ENCODE measurements at regions not wholly inside any gene's neighbourhood (a gene's known extent, or its start where the extent isn't known, plus 50 kb on each side); places are given as distances from the start of the nearest gene placed in this dataset.

DNA sequence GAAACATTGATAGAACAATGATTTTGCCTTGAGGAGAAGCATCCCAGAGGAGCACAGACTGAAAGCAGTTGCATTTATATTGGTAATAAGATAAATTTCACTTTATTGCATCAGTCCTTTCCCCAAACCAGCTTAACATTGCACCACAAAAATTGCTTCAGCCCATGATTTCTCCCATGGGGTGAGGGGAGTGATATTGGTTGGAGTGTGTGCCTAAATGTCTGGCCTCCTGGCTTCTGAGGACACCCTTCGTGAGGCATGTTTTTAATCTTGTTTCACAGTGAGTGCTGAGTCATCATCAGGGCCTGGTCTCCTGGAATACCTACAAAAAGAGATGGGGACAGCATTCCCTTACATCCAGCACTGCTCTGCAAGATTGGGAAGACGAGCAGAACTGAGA, 487.9 kb downstream of the C4orf33 start:
- no peaks in the 10 kb centered on the region for H3K9me1 ChIP-seq (ENCODE audit: control insufficient read depth, extremely low read depth, insufficient read depth, low read length)
- H4K20me1 ChIP-seq (ENCODE audit: control insufficient read depth, extremely low read depth, insufficient read depth, low read length): no peaks in the 10 kb centered on the region
- dilution Hi-C loops (cut with MboI; ENCODE audit: extremely low pct_ligation_motif_present, low sequenced_read_pairs): no loop called here
- H3K4me2 ChIP-seq (ENCODE audit: control insufficient read depth, extremely low read depth, insufficient read depth, low read depth, low read length): no peak overlapping the region
- FAIRE-seq: no peak
- no peaks in the 10 kb centered on the region for H3K36me3 ChIP-seq (ENCODE audit: control insufficient read depth in 2 of 2, extremely low read depth in 1 of 2, insufficient read depth in 2 of 2, low read length in 2 of 2)
- H3K9me3 ChIP-seq (ENCODE audit: control insufficient read depth, low read depth, low read length): no peaks in the 10 kb centered on the region
- TF ChIP-seq, protein P1, sequence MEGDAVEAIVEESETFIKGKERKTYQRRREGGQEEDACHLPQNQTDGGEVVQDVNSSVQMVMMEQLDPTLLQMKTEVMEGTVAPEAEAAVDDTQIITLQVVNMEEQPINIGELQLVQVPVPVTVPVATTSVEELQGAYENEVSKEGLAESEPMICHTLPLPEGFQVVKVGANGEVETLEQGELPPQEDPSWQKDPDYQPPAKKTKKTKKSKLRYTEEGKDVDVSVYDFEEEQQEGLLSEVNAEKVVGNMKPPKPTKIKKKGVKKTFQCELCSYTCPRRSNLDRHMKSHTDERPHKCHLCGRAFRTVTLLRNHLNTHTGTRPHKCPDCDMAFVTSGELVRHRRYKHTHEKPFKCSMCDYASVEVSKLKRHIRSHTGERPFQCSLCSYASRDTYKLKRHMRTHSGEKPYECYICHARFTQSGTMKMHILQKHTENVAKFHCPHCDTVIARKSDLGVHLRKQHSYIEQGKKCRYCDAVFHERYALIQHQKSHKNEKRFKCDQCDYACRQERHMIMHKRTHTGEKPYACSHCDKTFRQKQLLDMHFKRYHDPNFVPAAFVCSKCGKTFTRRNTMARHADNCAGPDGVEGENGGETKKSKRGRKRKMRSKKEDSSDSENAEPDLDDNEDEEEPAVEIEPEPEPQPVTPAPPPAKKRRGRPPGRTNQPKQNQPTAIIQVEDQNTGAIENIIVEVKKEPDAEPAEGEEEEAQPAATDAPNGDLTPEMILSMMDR (optimal IDR thresholded peaks at IDR 0.05 in 1 of 3, IDR thresholded peaks at IDR 0.05 in 1 of 3, conservative IDR thresholded peaks at IDR 0.05 in 1 of 3; ENCODE audit: extremely low read depth in 1 of 3, insufficient read depth in 2 of 3, low read length in 3 of 3): no peak
- no peak for TF ChIP-seq EZH2 (IDR thresholded peaks at IDR 0.05; ENCODE audit: low read length)
- no peak overlapping the region for H3K4me3 ChIP-seq (ENCODE audit: control insufficient read depth in 2 of 3, extremely low read depth in 1 of 3, insufficient read depth in 2 of 3, low read depth in 1 of 3, low read length in 3 of 3)
- H3K79me2 ChIP-seq (ENCODE audit: control insufficient read depth, insufficient read depth, low read length): no peaks in the 10 kb centered on the region
- no peak for DNase-seq (ENCODE audit: low read depth, low spot score)
- no peaks in the 10 kb centered on the region for H3K27me3 ChIP-seq (ENCODE audit: control insufficient read depth, extremely low read depth, insufficient read depth, low read length)
- H3K4me1 ChIP-seq (ENCODE audit: control insufficient read depth, extremely low read depth, insufficient read depth, low read length): no peaks in the 10 kb centered on the region
- H3K27ac ChIP-seq (ENCODE audit: control insufficient read depth, insufficient read depth, low read length): no peak overlapping the region
- no peak overlapping the region for H2AFZ ChIP-seq (ENCODE audit: control insufficient read depth, low read length)
- no peak overlapping the region for H3K9ac ChIP-seq (ENCODE audit: control insufficient read depth, extremely low read depth, insufficient read depth, low read length)

DNA sequence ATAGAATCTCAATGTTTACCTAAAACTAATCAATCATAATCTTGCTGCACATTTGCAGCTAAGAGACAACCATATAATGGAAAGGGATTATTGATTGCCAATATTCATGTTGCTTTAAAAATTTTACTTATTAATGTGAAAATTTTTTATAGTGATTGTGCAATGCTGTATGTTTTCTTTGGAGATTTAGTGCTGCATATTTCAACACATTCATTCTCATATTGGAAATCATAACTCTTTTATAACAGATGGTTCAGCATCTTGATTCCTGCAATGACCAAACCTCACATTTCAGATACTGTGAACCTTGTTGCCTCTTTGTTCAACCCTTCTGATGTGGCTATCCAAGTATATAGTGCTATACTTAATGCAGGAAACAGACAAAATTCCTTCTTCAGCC, 502.6 kb downstream of the C4orf33 start:
- Histone ChIP-seq H4K20me1 (ENCODE audit: control insufficient read depth, extremely low read depth, insufficient read depth, low read length) (no peaks in the 10 kb centered on the region), H2AFZ (ENCODE audit: control insufficient read depth, low read length) (no peak overlapping the region), H3K4me1 (ENCODE audit: control insufficient read depth, extremely low read depth, insufficient read depth, low read length) (no peaks in the 10 kb centered on the region), H3K9ac (ENCODE audit: control insufficient read depth, extremely low read depth, insufficient read depth, low read length) (no peak overlapping the region), H3K9me1 (ENCODE audit: control insufficient read depth, extremely low read depth, insufficient read depth, low read length) (no peaks in the 10 kb centered on the region), H3K27ac (ENCODE audit: control insufficient read depth, insufficient read depth, low read length) (no peak overlapping the region), H3K36me3 (ENCODE audit: control insufficient read depth in 2 of 2, extremely low read depth in 1 of 2, insufficient read depth in 2 of 2, low read length in 2 of 2) (no peaks in the 10 kb centered on the region), H3K4me3 (ENCODE audit: control insufficient read depth in 2 of 3, extremely low read depth in 1 of 3, insufficient read depth in 2 of 3, low read depth in 1 of 3, low read length in 3 of 3) (no peak overlapping the region), H3K79me2 (ENCODE audit: control insufficient read depth, insufficient read depth, low read length) (no peaks in the 10 kb centered on the region), H3K27me3 (ENCODE audit: control insufficient read depth, extremely low read depth, insufficient read depth, low read length) (no peaks in the 10 kb centered on the region), H3K9me3 (ENCODE audit: control insufficient read depth, low read depth, low read length) (no peaks in the 10 kb centered on the region), H3K4me2 (ENCODE audit: control insufficient read depth, extremely low read depth, insufficient read depth, low read depth, low read length) (no peak overlapping the region)
- TF ChIP-seq, protein P1 (optimal IDR thresholded peaks at IDR 0.05 in 1 of 3, IDR thresholded peaks at IDR 0.05 in 1 of 3, conservative IDR thresholded peaks at IDR 0.05 in 1 of 3; ENCODE audit: extremely low read depth in 1 of 3, insufficient read depth in 2 of 3, low read length in 3 of 3): no peak
- TF ChIP-seq EZH2 (IDR thresholded peaks at IDR 0.05; ENCODE audit: low read length): no peak
- DNase-seq (ENCODE audit: low read depth, low spot score) (no peak), FAIRE-seq (no peak)
- dilution Hi-C loops (cut with MboI; ENCODE audit: extremely low pct_ligation_motif_present, low sequenced_read_pairs): no loop called here
